ENCODE measurements at regions not wholly inside any gene's neighbourhood (a gene's known extent, or its start where the extent isn't known, plus 50 kb on each side); places are given as distances from the start of the nearest gene placed in this dataset.
"Not testable (repeated sequence)": the region's sequence is repeated elsewhere in the genome, so short reads cannot be mapped to it uniquely, and the experiment has no call there.

DNA sequence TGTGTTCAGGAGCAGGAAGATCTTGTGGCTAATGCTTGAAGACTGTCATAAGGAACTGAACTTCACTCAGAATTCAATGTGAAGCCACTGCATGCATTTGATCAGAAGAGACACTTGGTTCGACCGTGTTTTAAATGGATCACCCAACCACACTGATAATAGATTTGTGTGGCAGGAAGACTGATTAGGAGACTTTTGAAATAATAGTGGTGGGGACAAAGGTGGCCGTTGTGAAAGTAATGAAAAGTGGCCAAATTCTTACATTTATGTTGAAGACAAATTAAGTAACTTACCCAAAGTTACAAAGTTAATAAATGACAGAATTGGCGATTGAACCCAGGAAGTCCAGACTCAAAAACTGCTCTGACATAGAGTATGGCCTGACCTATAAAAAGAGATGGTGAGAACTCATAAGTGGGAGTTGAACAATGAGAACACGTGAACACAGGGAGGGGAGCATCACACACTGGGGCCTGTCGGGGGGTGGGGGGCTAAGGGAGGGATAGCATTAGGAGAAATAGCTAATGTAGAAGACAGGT, 286.9 kb upstream of the DNAJC19 start:
- no peak for DNase-seq (ENCODE audit: low spot score)
- FAIRE-seq, result no peak

DNA sequence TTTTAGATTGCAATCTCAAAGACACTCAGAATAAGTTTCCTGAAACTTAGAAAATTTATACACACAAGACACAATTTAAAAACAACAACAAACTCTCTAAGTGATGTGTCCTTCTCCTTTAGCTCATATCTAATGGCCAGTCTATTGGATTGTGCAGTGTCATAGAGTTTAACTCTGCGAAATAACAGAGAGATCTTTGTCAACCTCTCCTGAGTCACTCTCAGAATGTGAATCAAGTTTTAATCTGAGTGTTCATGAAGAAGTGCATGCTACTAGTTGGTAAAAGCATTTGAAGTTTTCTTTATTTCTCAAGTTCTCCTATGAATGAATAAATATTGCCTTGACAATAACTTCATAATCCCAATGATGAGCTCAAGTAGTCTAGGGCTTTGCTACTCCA, 284.5 kb upstream of the DNAJC19 start:
- DNase-seq (ENCODE audit: low spot score), result no peak
- no peak for FAIRE-seq

DNA sequence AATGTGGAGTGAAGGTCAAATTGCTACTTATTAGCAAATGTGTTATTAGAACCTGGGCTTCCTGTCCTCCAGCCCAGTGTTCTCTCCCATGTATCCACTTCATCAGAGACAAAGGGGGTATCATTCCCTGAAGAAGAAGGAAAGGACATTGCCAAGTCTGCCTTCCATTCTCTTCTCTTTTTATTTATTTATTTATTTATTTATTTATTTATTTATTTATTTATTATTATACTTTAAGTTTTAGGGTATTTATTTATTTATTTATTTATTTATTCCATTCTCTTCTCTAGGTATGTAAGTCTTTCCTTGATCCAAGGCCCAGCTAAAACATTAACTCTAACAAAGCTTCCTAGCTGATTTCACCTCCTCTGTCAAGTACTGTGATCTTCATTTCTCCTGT, 277.8 kb upstream of the DNAJC19 start:
- no peak for DNase-seq (ENCODE audit: low spot score)
- no peak for FAIRE-seq

DNA sequence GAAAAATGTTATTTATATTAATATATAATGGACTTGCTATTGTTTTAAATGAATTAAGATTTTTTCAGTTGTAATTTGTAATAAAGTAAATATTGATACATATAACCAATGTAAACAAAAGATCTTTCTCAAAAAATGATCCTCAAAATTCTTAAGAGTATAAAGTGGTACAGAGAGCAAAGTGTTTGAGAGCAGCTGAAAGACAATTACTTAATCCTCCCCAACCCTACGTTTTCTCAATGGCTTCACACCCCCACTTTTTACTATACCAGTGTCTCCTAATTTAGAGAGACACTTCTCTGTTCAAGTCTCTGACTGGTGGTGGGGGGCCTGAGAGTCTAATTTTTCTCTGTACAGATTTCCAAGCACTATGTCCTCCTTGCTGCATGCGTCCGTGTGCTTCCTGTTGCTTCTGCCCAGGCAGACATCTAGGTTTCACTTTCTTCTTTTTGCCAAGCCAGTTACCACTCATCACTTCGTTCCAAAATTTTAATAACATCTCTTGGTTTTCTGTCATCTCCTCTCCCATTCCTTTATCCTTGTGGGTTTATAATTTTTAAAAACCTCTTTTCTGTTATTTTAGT, 276.3 kb upstream of the DNAJC19 start:
- DNase-seq (ENCODE audit: low spot score) (no peak), FAIRE-seq (no peak)

DNA sequence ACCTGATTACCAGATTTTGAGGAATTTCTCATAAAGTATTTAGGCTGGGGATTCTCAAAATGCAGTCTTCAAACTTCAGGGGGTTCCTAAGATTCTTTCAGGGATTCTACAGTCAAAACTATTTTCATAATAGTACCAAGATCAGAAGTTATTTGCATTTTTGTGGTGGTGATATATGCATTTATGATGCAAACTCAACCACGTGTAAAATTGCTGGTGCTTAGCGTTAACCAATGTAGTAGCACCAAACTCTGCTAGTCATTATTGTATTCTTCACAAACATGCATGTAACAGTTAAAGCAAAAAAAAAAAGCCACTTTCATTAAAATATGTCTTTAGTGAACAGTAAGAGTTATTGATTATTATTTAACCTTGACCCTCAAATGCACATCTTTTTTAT, 274.9 kb upstream of the DNAJC19 start:
- FAIRE-seq, result no peak

DNA sequence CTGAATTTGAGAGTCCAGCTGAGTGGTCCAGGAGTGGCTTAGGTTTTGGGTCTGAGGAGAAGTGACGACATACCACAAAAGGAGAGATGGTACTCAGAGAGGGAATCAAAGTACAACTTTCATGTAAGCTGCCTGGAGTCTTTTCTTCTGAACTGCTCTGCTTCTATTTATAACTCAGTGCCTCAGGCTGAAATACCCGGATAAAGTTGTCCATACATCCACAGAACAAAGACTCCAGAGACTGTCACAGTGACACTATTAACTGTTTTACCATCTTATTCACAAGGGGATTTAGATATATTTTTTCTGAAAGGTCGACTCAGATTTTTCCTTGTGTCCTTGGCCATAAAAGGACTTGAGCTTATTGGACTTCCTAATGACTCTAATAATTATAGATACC, 264.3 kb upstream of the DNAJC19 start:
- DNase-seq (ENCODE audit: low spot score), result no peak
- no peak for FAIRE-seq

More for the DNA sequence above, 274.9 kb upstream of the DNAJC19 start:
- no peak for DNase-seq (ENCODE audit: low spot score)

DNA sequence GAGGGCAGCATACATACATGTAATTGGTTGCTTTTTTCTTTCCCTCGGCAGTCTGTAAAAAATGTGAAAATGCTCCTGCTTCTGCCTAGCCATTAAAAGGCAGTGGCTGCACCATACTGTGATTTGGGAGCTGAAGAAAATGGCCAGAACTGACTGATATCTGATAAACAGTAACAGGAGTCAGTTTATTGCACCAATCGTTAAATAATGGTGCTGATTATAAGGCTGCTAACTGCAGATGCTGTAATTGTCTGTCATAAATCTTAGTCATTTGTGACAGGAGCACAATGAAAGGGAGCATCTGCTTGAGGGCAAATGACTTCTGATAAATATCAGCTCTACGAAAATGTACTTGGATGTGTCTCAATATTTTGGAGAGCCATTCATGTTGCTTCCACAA, 263.1 kb upstream of the DNAJC19 start:
- FAIRE-seq, result no peak
- no peak for DNase-seq (ENCODE audit: low spot score)

DNA sequence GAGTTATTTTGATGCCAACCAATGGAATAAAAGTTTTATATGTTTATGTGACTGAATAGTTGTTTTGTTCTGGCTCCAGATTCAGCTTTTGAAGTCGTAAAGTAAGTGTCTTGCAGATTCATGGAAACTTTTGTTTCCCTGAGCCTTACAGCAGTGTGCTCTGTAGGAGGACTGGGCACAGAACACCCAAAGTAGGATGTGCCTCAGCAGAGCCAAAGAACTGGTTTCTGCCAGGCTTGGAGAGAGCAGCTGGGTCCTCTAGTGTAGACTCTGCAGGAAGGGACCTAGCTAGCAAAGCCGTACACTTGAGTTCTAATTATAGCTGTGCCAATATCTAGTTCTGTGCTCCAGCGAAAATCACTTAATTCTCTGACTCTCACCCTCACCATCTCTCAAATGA, 261.2 kb upstream of the DNAJC19 start:
- FAIRE-seq (no peak), DNase-seq (ENCODE audit: low spot score) (no peak)

DNA sequence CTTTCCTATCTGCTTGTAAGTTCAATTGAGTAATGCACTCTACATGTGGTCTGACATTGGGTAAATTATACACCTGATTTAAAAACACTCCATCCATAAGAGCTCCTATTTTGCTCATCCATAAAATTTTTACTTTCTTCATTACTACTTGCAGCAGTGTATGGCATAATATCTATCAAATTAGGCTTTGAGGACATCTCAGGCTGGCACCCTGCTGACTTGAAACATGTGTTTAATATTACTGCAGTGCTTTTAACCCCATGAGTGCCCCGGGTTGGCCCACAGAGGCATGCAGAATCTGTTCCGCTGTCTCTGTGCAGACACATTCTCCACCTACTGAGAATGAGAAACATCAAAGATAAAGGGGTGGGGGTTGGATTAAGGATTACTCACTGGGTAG, 249.9 kb upstream of the DNAJC19 start:
- no peak for DNase-seq (ENCODE audit: low spot score)
- FAIRE-seq, result no peak

DNA sequence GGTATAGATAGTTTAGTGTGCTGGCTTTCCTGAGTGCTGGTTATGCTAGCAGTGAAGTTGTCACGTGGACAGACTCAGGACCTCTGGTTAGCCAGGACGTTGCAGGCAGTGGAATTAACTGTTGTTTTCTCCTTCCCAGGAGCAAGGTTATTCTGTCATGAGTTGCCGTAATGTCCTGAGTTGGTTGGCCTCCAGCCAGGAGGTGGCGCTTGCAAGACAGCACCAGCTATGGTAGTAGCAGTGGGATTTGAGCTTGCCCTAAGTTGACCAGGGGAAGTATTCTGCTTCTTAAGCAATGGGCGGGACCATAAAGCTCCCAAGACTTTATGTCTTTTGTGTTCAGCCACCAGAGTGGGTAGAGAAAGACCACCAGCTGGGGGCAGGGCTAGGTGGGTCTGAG, 240.7 kb upstream of the DNAJC19 start:
- FAIRE-seq, result no peak
- DNase-seq (ENCODE audit: low spot score), result no peak

DNA sequence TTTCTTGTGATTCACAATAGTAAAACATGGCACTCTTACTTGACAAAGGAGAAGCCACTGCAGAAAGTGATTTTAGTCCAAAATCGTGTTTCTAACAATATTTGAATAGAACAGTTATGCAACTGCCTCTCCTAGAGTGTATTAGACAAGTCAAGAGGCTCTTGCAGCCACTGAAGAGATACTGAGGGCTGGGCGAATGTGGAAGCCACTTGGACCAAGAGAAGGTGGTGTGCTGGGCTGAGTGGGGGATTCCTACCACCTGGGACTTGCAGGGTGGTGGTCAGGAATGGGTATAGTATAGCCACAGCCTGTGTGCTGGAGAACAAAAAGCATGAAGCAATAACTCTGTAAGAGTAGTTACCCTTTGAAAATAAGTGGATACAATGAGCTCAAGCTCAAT, 223.8 kb upstream of the DNAJC19 start:
- DNase-seq (ENCODE audit: low spot score) (no peak), FAIRE-seq (no peak)

DNA sequence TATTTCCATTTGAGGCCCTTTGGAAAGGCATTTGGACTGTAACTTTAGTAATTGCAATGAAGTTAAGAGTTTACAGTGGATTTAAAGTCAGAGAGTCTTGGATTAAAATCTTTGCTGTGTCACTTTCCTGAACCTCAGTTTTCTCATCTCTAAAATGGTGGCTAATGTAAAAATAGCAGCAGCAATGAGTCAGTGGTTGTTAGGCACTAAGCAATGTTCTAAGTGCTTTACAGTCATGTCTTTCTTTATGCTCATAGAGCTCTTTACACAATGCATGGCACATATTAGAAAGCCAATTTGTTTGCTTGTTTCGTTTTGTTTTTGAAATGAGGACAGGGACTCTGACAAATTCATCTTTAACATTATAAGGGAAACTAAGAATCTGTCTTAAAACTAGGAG, 222.7 kb upstream of the DNAJC19 start:
- DNase-seq (ENCODE audit: low spot score), result no peak
- FAIRE-seq, result no peak

DNA sequence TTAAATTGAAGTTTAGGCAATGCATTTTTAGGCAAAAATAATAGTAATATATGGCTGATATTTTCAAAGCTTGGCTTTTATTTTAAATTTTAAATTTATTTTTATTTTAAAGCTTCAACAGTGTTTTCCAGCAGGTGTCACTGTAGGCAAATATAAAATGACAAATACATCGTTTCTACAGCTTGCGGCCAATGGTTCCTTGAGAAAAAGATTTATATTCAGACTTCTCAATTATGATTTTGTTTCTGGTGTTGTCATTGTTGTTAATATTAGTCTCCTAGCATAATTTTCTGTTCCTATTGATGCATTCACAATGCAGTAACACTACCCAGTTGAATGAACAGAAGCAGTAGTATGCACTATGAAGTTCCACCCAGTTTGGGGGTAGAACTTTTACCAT, 220.7 kb upstream of the DNAJC19 start:
- DNase-seq (ENCODE audit: low spot score) (no peak), FAIRE-seq (no peak)

DNA sequence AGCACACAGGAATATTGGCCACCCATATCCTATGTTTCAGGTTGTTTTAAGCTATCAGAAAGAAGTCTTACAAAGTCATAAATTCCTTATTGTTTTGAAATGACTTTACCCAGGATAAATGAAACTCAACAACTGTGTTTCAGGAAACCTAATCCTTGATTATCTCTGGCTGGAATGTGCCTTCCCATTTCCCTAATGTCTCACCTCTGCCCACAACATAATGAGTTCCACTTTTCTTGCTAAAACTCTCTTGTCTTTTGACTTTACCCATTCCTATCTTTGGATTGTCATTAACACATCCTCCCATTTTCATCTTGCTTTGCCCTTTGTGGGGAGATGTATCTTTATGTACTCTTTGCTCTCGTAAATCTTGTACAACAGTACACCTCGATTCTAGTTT, 200.0 kb upstream of the DNAJC19 start:
- DNase-seq (ENCODE audit: low spot score), result no peak
- FAIRE-seq, result no peak

DNA sequence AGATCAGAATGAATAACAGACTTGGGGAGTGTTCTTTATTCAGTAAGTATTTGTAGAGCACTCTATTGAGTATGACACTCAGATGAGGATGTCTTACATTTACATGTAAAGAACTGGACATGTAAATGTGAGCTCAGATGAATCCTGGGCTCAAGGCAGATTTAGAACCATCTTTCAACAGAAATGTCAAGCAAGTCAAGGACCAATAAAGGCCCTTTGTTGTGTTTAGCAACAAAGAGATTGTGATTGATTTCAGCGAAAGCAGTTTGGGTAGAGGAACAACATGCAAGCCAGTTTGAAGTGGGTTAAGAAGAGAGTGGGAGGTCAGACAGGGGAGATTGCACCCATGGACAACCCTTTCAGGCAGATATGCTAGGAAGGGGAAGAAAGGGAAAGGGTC, 194.2 kb upstream of the DNAJC19 start:
- no peak for DNase-seq (ENCODE audit: low spot score)
- no peak for FAIRE-seq

DNA sequence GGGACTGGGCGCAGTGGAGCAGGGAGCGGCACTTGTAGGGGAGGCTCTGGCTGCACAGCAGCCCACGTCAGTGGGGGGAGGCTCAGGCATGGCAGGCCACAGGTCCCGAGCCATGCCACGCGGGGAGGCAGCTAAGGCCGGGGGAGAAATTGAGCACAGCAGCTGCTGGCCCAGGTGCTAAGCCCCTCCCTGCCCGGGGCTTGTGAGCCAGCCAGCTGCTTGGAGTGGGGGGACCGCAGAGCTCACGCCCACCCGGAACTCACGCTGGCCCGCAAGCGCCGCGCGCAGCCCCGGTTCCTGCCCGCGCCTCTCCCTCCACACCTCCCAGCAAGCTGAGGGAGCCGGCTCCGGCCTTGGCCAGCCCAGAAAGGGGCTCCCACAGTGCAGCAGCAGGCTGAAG, 193.5 kb upstream of the DNAJC19 start:
- DNase-seq (ENCODE audit: low spot score); FAIRE-seq: not testable (repeated sequence)

DNA sequence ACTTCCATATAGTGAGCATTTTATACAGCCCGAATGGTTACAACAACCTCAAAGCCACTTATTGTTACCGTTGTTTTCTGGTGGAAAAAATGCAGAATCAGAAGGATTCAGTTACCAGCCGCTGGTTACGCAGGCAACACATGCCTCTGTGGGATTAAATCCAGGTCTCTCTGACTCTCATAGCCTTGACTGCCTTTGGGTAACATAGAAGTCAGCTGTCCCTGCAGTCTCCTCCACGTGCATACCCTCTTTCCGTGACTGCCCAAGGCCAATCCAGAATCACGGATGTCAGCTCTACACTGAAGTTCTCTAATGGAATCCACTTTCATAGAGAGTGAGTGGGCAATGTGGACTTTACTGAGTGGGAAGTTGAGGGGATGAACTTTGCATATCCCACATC, 189.5 kb upstream of the DNAJC19 start:
- no peak for DNase-seq (ENCODE audit: low spot score)
- FAIRE-seq, result no peak

DNA sequence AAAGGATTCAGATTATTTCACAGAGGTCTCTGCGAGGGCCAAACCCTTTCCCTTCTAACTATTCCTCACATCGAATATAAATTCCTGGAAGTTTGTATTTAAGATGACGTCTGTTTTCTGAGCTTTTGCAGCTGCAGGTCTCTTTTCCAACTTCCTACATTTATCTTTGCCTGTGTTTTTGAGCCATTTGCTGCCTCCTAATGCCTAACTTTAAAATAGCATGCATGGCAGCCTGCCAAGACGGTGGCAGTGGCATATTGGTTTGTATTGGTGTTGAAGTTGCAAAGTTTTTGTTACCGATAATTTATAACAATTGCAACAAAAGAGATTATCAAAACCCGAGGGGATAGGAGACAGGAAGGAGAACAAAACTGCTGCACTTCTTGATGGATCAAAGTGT, 187.1 kb upstream of the DNAJC19 start:
- DNase-seq (ENCODE audit: low spot score) (peak; percentile 26), FAIRE-seq (no peak)

DNA sequence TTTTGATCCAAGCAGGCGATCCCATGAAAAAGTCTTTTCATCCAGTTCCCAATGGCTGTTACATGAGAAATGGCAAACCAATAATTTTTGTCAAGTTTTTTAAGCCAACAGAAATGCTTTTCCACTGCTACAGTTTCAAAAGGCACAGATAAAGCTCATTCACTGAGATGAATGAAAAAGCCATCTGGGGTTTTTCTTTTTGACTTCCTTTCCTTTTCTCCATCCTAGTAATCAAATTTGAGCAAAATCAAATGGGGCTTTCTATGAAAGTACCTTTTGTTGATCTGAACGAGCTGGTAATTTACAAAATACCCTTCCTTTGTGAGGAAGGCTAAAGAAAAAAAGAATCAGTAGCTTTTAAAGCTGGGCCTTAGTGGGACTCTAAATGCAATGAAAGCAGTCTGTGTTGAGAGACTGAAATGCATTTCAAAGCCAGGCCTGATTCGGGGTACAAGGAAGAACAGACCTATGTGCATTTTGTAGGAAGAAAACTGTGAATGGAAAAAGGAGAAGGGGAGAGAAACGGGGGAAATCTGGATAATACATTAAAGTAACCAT, 185.2 kb upstream of the DNAJC19 start:
- DNase-seq (ENCODE audit: low spot score), result no peak
- no peak for FAIRE-seq

DNA sequence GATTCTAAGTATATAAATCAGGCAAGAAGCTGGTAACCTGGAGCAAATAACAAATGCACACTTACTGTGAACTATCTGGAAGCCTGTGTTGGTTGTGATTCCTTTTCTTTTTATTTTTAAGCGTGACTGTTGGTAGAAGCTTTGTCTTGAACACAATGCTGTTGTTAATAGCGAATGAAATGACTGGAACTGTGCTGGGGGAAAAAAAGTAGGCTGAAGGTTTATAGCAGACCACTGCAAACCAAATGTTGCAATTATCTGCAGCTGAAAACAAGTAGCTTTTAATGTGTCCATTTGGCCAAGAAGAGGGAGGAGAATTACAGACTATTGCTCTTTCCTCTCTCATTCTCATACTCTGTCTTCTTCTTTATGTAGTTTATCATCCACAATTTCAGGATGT, 184.5 kb upstream of the DNAJC19 start:
- FAIRE-seq (no peak), DNase-seq (ENCODE audit: low spot score) (no peak)

DNA sequence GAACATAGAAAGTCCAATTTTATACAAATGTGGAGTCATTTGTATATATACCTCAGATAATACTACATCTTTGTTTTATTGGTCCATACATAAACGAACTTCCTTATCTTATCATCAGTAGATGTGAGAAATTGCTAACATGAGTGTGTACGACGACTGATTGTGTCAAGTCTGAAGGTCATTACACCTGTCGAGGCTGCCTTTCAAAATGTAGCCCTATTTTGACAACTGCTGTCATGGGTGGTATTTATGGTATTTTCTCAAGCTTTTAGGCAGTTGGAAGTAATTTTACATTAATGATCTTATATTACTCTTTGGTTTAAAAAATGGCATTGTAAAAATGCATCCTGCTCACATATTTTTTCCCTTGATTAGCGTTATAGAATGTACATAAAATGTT, 183.7 kb upstream of the DNAJC19 start:
- DNase-seq (ENCODE audit: low spot score) (no peak), FAIRE-seq (no peak)

DNA sequence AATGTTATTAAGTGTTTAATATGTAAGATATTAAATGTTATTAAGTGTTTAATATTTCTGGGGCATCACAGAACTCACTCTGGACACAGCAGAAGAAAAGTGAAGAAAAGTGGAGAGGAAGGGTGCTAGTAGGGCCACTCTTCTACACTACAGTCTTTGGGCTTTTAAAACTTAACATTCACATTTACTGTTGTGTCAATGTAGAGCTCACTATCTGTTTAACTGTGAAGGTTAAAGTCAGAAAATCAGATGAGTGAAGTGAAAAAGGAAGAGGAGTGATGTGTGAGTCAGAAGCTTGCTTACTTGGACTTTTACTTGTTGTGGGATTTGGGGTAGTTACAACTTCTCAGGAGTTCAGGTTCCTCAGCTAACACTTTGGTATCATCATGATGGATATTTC, 145.3 kb upstream of the DNAJC19 start:
- FAIRE-seq (no peak), DNase-seq (ENCODE audit: low spot score) (no peak)

DNA sequence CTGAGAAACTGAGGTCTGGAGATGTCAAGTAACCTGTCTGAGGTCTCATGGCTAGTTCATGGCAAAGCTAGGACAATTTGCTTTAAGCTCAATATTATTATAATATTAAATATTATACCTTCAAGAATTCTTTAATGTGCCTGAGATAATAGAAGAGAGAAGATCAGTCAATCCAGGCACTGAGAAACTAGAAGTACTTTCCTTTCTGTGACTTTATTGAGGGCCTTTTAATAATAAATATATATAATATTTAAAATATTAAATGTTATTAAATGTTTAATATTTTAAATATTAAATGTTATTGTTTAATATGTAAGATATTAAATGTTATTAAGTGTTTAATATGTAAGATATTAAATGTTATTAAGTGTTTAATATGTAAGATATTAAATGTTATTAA, 144.3 kb upstream of the DNAJC19 start:
- DNase-seq (ENCODE audit: low spot score) (no peak), FAIRE-seq (peak; percentile 81)

DNA sequence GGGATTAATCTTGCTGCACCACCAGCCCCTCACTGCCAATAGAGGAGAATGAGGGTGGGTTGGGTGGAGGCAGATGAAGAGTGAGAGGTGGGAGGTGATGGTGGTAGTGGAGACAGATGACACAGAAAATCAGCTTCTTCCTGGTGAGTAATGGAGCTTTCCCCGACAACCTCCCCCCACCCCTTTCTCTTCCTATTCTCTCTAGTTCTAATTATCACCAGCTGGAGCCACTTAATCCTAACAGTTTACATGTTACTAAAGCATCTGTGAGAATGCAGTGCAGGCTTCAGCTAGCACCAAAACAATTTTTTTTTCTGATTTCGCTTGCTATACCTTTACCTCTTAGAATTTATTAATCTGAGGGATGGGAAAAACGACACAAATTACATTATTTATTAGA, 116.1 kb upstream of the DNAJC19 start:
- FAIRE-seq (no peak), DNase-seq (ENCODE audit: low spot score) (no peak)

All from RCC 7860 (cell line).